GM12865 (cell line): ENCODE measurements at regions not wholly inside any gene's neighbourhood (a gene's known extent, or its start where the extent isn't known, plus 50 kb on each side); places are given as distances from the start of the nearest gene placed in this dataset.

ENCODE experiments used
- DNase-seq: peaks from one replicate; pipeline ENCODE4 v3.0.0; 2010; ENCODE audit warnings: low read depth
- H3K4me3 ChIP-seq: 2 replicates; pipeline ENCODE4 v1.5.1; 2011; ENCODE audit warnings: mild to moderate bottlenecking, low read depth, low read length, control low read depth
- CTCF ChIP-seq: IDR thresholded peaks from 2 replicates; pipeline ENCODE4 v1.5.1; 2011; ENCODE audit warnings: low read length, control low read depth, low read depth, inconsistent platforms; ENCODE audit not compliant: insufficient read depth; ENCODE audit errors: missing control alignments

GRCh38 chr2:224252631-224253030 is 149.3 kb downstream of the FAM124B start:
- H3K4me3 ChIP-seq, result no peak overlapping the region
- no peak for TF ChIP-seq CTCF
- no peak for DNase-seq

DNA sequence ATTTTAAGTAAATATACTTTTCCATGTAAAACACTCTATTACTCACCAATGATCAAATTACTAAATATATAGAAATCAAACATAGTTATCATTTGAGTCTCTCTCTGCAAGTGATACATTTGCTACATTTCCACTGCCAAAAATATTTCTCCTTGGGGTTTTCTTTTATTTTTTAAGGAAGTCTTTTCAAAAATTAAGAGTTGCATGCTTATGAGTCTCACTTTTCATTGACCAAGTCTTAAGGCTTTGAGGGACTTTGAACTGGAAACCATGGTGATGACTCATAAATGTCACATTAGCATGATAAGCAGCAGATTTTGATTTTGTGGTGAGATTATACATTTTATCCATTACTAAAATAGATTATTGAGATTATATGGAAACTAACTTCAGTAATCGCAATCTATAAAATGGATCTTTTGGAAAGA is 152.9 kb downstream of the FAM124B start:
- no peak for TF ChIP-seq CTCF
- H3K4me3 ChIP-seq, result no peak overlapping the region
- no peak for DNase-seq

- no peak for DNase-seq
- TF ChIP-seq CTCF, result no peak
Observed at GRCh38 chr2:224242561-224242960, 159.3 kb downstream of the FAM124B start.

GRCh38 chr2:224241812-224242211 is 160.1 kb downstream of the FAM124B start:
- TF ChIP-seq CTCF, result no peak
- no peak for DNase-seq
- no peak overlapping the region for H3K4me3 ChIP-seq

More at GRCh38 chr2:224242561-224242960, 159.3 kb downstream of the FAM124B start:
- H3K4me3 ChIP-seq, result no peak overlapping the region

GRCh38 chr2:224241001-224241400 is 160.9 kb downstream of the FAM124B start:
- H3K4me3 ChIP-seq, result no peak overlapping the region
- no peak for TF ChIP-seq CTCF
- DNase-seq, result no peak

GRCh38 chr2:224223851-224224555 is 177.9 kb downstream of the FAM124B start:
- no peak overlapping the region for H3K4me3 ChIP-seq
- DNase-seq, result no peak
- TF ChIP-seq CTCF, result no peak

- H3K4me3 ChIP-seq, result no peak overlapping the region
- TF ChIP-seq CTCF, result no peak
- no peak for DNase-seq
Observed at GRCh38 chr2:224222974-224223373, 178.9 kb downstream of the FAM124B start.
